GM12892 (cell line): ENCODE measurements at regions not wholly inside any gene's neighbourhood (a gene's known extent, or its start where the extent isn't known, plus 50 kb on each side); places are given as distances from the start of the nearest gene placed in this dataset.

Experiments
- POLR2A ChIP-seq: IDR thresholded peaks from 2 replicates; pipeline ENCODE4 v1.6.1; 2011; ENCODE audit warnings: low read depth, low read length, control low read depth
- POLR2AphosphoS5 ChIP-seq: IDR thresholded peaks from 2 replicates; pipeline ENCODE4 v1.6.1; 2011; ENCODE audit warnings: low read depth, low read length, control low read depth
- TAF1 ChIP-seq: IDR thresholded peaks from 2 replicates; pipeline ENCODE4 v1.6.1; 2011; ENCODE audit warnings: low read depth, mild to moderate bottlenecking, control low read depth, low read length, borderline replicate concordance

GRCh38 chr22:47329727-47330650 is 567.5 kb downstream of the TBC1D22A start:
- TF ChIP-seq POLR2AphosphoS5 (no peak), TAF1 (no peak), POLR2A (no peak)
